ENCODE measurements at regions not wholly inside any gene's neighbourhood (a gene's known extent, or its start where the extent isn't known, plus 50 kb on each side); places are given as distances from the start of the nearest gene placed in this dataset.

DNA sequence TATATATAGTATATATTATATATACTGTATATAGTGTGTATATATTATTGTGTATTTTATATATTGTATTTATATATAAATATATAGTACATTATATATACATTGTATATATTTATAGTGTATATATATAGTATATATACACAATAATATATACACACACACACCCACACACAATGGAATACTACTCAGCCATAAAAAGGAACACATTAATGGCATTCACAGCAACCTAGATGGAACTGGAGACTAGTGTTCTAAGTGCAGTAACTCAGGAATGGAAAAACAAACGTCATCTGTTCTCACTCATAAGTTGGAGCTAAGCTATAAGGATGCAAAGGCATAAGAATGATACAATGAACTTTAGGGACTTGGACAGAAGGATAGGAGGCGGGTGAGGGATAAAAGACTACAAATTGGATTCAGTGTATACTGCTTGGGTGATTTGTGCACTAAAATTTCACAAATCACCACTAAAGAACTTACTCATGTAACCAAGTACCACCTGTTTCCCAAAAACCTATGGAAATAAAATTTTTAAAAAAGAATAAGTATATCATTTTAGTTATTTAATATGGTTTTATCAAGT lies 201.9 kb upstream of the CDH11 start:
- H3K4me1 ChIP-seq (ENCODE audit: control insufficient read depth in 1 of 2, insufficient read depth in 2 of 2, low read length in 2 of 2) = no peaks in the 10 kb centered on the region
- CTCF ChIA-PET = no interaction called here

GRCh38 chr16:65319621-65320231 lies 197.9 kb upstream of the CDH11 start:
- no peak overlapping the region for H3K4me2 ChIP-seq (ENCODE audit: low read length)
- peaks cover 16% of the 10 kb centered on the region in 2 experiments; a peak in 2 of 4 replicates for H3K9me3 ChIP-seq (ENCODE audit: control insufficient read depth in 1 of 2, insufficient read depth in 1 of 2, low read depth in 1 of 2, low read length in 2 of 2)
- DNase-seq (ENCODE audit: low read depth, low spot score) = no peak
- H3K27ac ChIP-seq (ENCODE audit: low read depth, low read length) = no peak overlapping the region
- ChIA-PET RAD21 (ENCODE audit: low non-redundant PET in 1 of 2, low total read pairs in 2 of 2, uncharacterized antibody in 2 of 2, unreplicated experiment in 2 of 2) (no interaction called here), CTCF (no interaction called here), POLR2A (no interaction called here)
- H3K4me3 ChIP-seq (replicated peaks in 1 of 2; ENCODE audit: low read depth in 1 of 2, low read length in 2 of 2) = no peak overlapping the region
- H3K9me2 ChIP-seq (ENCODE audit: insufficient read depth) = no peaks in the 10 kb centered on the region
- no peak overlapping the region for H3K9ac ChIP-seq (ENCODE audit: low read length)
- no peaks in the 10 kb centered on the region for H3K36me3 ChIP-seq (ENCODE audit: control insufficient read depth in 1 of 2, insufficient read depth in 2 of 2, low read length in 2 of 2)
- no peaks in the 10 kb centered on the region for H3K27me3 ChIP-seq (ENCODE audit: insufficient read depth, low read length)
- no peaks in the 10 kb centered on the region for H4K20me1 ChIP-seq (ENCODE audit: insufficient read depth)
- no peak overlapping the region for H2AFZ ChIP-seq (ENCODE audit: low read depth, low read length, poor library complexity, severe bottlenecking)
- H3K79me2 ChIP-seq (ENCODE audit: insufficient read depth, low read length) = no peaks in the 10 kb centered on the region
- ATAC-seq = no peak
- intact Hi-C loops (cut with micrococcal nuclease) = no loop called here
- H3K4me1 ChIP-seq (ENCODE audit: control insufficient read depth in 1 of 2, insufficient read depth in 2 of 2, low read length in 2 of 2) = no peaks in the 10 kb centered on the region
- no TSS peak for BruUV-seq (replicated peaks)
- TF ChIP-seq EGR1 (IDR thresholded peaks at IDR 0.05; ENCODE audit: low read depth) (no peak), ELF1 (IDR thresholded peaks at IDR 0.05; ENCODE audit: borderline replicate concordance, low read depth) (no peak), JUND (IDR thresholded peaks at IDR 0.05) (no peak), EZH2 (IDR thresholded peaks at IDR 0.05) (no peak)
- TF ChIP-seq, protein P1, sequence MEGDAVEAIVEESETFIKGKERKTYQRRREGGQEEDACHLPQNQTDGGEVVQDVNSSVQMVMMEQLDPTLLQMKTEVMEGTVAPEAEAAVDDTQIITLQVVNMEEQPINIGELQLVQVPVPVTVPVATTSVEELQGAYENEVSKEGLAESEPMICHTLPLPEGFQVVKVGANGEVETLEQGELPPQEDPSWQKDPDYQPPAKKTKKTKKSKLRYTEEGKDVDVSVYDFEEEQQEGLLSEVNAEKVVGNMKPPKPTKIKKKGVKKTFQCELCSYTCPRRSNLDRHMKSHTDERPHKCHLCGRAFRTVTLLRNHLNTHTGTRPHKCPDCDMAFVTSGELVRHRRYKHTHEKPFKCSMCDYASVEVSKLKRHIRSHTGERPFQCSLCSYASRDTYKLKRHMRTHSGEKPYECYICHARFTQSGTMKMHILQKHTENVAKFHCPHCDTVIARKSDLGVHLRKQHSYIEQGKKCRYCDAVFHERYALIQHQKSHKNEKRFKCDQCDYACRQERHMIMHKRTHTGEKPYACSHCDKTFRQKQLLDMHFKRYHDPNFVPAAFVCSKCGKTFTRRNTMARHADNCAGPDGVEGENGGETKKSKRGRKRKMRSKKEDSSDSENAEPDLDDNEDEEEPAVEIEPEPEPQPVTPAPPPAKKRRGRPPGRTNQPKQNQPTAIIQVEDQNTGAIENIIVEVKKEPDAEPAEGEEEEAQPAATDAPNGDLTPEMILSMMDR (IDR thresholded peaks at IDR 0.05 in 2 of 3, conservative IDR thresholded peaks at IDR 0.05 in 1 of 3; ENCODE audit: borderline replicate concordance in 1 of 3, insufficient read depth in 1 of 3, low read depth in 2 of 3, low read length in 2 of 3) = no peak
- TF ChIP-seq, protein P2, sequence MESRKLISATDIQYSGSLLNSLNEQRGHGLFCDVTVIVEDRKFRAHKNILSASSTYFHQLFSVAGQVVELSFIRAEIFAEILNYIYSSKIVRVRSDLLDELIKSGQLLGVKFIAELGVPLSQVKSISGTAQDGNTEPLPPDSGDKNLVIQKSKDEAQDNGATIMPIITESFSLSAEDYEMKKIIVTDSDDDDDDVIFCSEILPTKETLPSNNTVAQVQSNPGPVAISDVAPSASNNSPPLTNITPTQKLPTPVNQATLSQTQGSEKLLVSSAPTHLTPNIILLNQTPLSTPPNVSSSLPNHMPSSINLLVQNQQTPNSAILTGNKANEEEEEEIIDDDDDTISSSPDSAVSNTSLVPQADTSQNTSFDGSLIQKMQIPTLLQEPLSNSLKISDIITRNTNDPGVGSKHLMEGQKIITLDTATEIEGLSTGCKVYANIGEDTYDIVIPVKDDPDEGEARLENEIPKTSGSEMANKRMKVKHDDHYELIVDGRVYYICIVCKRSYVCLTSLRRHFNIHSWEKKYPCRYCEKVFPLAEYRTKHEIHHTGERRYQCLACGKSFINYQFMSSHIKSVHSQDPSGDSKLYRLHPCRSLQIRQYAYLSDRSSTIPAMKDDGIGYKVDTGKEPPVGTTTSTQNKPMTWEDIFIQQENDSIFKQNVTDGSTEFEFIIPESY (IDR thresholded peaks at IDR 0.05; ENCODE audit: extremely low read depth, insufficient replicate concordance, low read length) = no peak
- TF ChIP-seq, protein P3, sequence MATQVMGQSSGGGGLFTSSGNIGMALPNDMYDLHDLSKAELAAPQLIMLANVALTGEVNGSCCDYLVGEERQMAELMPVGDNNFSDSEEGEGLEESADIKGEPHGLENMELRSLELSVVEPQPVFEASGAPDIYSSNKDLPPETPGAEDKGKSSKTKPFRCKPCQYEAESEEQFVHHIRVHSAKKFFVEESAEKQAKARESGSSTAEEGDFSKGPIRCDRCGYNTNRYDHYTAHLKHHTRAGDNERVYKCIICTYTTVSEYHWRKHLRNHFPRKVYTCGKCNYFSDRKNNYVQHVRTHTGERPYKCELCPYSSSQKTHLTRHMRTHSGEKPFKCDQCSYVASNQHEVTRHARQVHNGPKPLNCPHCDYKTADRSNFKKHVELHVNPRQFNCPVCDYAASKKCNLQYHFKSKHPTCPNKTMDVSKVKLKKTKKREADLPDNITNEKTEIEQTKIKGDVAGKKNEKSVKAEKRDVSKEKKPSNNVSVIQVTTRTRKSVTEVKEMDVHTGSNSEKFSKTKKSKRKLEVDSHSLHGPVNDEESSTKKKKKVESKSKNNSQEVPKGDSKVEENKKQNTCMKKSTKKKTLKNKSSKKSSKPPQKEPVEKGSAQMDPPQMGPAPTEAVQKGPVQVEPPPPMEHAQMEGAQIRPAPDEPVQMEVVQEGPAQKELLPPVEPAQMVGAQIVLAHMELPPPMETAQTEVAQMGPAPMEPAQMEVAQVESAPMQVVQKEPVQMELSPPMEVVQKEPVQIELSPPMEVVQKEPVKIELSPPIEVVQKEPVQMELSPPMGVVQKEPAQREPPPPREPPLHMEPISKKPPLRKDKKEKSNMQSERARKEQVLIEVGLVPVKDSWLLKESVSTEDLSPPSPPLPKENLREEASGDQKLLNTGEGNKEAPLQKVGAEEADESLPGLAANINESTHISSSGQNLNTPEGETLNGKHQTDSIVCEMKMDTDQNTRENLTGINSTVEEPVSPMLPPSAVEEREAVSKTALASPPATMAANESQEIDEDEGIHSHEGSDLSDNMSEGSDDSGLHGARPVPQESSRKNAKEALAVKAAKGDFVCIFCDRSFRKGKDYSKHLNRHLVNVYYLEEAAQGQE (IDR thresholded peaks at IDR 0.05; ENCODE audit: low read depth) = no peak

More for the DNA sequence above, 201.9 kb upstream of the CDH11 start:
- no peak for TF ChIP-seq CBX3 (IDR thresholded peaks at IDR 0.05; ENCODE audit: low read depth)
- no peak for TF ChIP-seq POLR2AphosphoS5 (IDR thresholded peaks at IDR 0.05; ENCODE audit: low read depth, low read length)
- no peak for TF ChIP-seq ATF3 (IDR thresholded peaks at IDR 0.05)
- TF ChIP-seq SP1 (IDR thresholded peaks at IDR 0.05; ENCODE audit: low read depth) = no peak
- TF ChIP-seq SRF (IDR thresholded peaks at IDR 0.05; ENCODE audit: low read depth) = no peak
- TF ChIP-seq EZH2 (IDR thresholded peaks at IDR 0.05) = no peak
- TF ChIP-seq POLR2A (IDR thresholded peaks at IDR 0.05; ENCODE audit: borderline replicate concordance, extremely low read depth, insufficient read depth, insufficient read length) = no peak
- Histone ChIP-seq H2AFZ (ENCODE audit: low read depth, low read length, poor library complexity, severe bottlenecking) (no peak overlapping the region), H3K9me2 (ENCODE audit: insufficient read depth) (no peaks in the 10 kb centered on the region), H3K36me3 (ENCODE audit: control insufficient read depth in 1 of 2, insufficient read depth in 2 of 2, low read length in 2 of 2) (no peaks in the 10 kb centered on the region), H3K9me3 (ENCODE audit: control insufficient read depth in 1 of 2, insufficient read depth in 1 of 2, low read depth in 1 of 2, low read length in 2 of 2) (peaks cover 10 to 14% of the 10 kb centered on the region in 2 experiments; a peak in 2 of 4 replicates), H3K9ac (ENCODE audit: low read length) (no peak overlapping the region), H3K27ac (ENCODE audit: low read depth, low read length) (no peak overlapping the region), H3K4me2 (ENCODE audit: low read length) (no peak overlapping the region), H4K20me1 (ENCODE audit: insufficient read depth) (no peaks in the 10 kb centered on the region), H3K79me2 (ENCODE audit: insufficient read depth, low read length) (no peaks in the 10 kb centered on the region), H3K4me3 (replicated peaks in 1 of 2; ENCODE audit: low read depth in 1 of 2, low read length in 2 of 2) (no peak overlapping the region), H3K27me3 (ENCODE audit: insufficient read depth, low read length) (no peaks in the 10 kb centered on the region)
- BruUV-seq (replicated peaks) = no TSS peak
- intact Hi-C loops (cut with micrococcal nuclease) = no loop called here
- DNase-seq (ENCODE audit: low read depth, low spot score) (no peak), ATAC-seq (no peak)
- ChIA-PET RAD21 (ENCODE audit: low non-redundant PET in 1 of 2, low total read pairs in 2 of 2, uncharacterized antibody in 2 of 2, unreplicated experiment in 2 of 2) (no interaction called here), POLR2A (no interaction called here)
